ENCODE measurements at regions not wholly inside any gene's neighbourhood (a gene's known extent, or its start where the extent isn't known, plus 50 kb on each side); places are given as distances from the start of the nearest gene placed in this dataset.
"Not testable (repeated sequence)": the region's sequence is repeated elsewhere in the genome, so short reads cannot be mapped to it uniquely, and the experiment has no call there.

- DNase-seq = no peak
- no peaks in the 10 kb centered on the region for H3K4me1 ChIP-seq
- H3K27me3 ChIP-seq = no peaks in the 10 kb centered on the region
Observed at GRCh38 chr7:69208276-69208675, 390.0 kb upstream of the AUTS2 start.

GRCh38 chr7:69208848-69209247 lies 389.4 kb upstream of the AUTS2 start:
- Histone ChIP-seq H3K9me3 (no peaks in the 10 kb centered on the region), H3K36me3 (no peaks in the 10 kb centered on the region), H3K27me3 (no peaks in the 10 kb centered on the region), H3K4me3 (ENCODE audit: low read depth, low read length) (no peak overlapping the region), H3K4me1 (no peaks in the 10 kb centered on the region)
- TF ChIP-seq CTCF (IDR thresholded peaks at IDR 0.05; ENCODE audit: low read depth, low read length) = no peak
- no peak for DNase-seq

More at GRCh38 chr7:69208276-69208675, 390.0 kb upstream of the AUTS2 start:
- Histone ChIP-seq H3K36me3 (no peaks in the 10 kb centered on the region), H3K9me3 (no peaks in the 10 kb centered on the region), H3K4me3 (ENCODE audit: low read depth, low read length) (no peak overlapping the region)
- no peak for TF ChIP-seq CTCF (IDR thresholded peaks at IDR 0.05; ENCODE audit: low read depth, low read length)

GRCh38 chr7:69211336-69211735 lies 386.9 kb upstream of the AUTS2 start:
- Histone ChIP-seq H3K9me3 (no peaks in the 10 kb centered on the region), H3K4me3 (ENCODE audit: low read depth, low read length) (no peak overlapping the region), H3K27me3 (no peaks in the 10 kb centered on the region), H3K36me3 (no peaks in the 10 kb centered on the region), H3K4me1 (no peaks in the 10 kb centered on the region)
- no peak for DNase-seq
- TF ChIP-seq CTCF (IDR thresholded peaks at IDR 0.05; ENCODE audit: low read depth, low read length) = no peak

- Histone ChIP-seq H3K4me3 (ENCODE audit: low read depth, low read length) (no peak overlapping the region), H3K36me3 (no peaks in the 10 kb centered on the region), H3K27me3 (no peaks in the 10 kb centered on the region), H3K9me3 (no peaks in the 10 kb centered on the region), H3K4me1 (no peaks in the 10 kb centered on the region)
- peak; percentile 38 for TF ChIP-seq CTCF (IDR thresholded peaks at IDR 0.05; ENCODE audit: low read depth, low read length)
- DNase-seq = peak; percentile 7
Observed at GRCh38 chr7:69211739-69212138, 386.5 kb upstream of the AUTS2 start.

- no peak for TF ChIP-seq CTCF (IDR thresholded peaks at IDR 0.05; ENCODE audit: low read depth, low read length)
- Histone ChIP-seq H3K9me3 (no peaks in the 10 kb centered on the region), H3K36me3 (no peaks in the 10 kb centered on the region), H3K4me3 (ENCODE audit: low read depth, low read length) (no peak overlapping the region), H3K4me1 (no peaks in the 10 kb centered on the region), H3K27me3 (no peaks in the 10 kb centered on the region)
- DNase-seq = no peak
Observed at GRCh38 chr7:69213878-69214277, 384.4 kb upstream of the AUTS2 start.

GRCh38 chr7:69215516-69215915 lies 382.8 kb upstream of the AUTS2 start:
- H3K4me3 ChIP-seq (ENCODE audit: low read depth, low read length); H3K27me3 ChIP-seq; H3K9me3 ChIP-seq; DNase-seq; H3K36me3 ChIP-seq; H3K4me1 ChIP-seq: not testable (repeated sequence)
